Activated CD4-positive, alpha-beta T cell treated with anti-CD3 and anti-CD28 coated beads, Interleukin-2, amount 10 ng/mL, durations not matched to agents 7 days and 5 days (primary cell): ENCODE measurements at regions not wholly inside any gene's neighbourhood (a gene's known extent, or its start where the extent isn't known, plus 50 kb on each side); places are given as distances from the start of the nearest gene placed in this dataset.

ENCODE experiments used
- CTCF ChIA-PET: fragments of 350-600 bp; sonication (Branson Sonifier 250); formaldehyde crosslinking; loops from one replicate; lab custom pipeline; 2021; ENCODE audit warnings: antibody characterized with exemption; lab: Charles Lee
- POLR2A ChIA-PET: fragments of 350-600 bp; sonication (Branson Sonifier 250); formaldehyde crosslinking; loops from one replicate; lab custom pipeline; 2021; ENCODE audit warnings: antibody characterized with exemption; lab: Charles Lee
- DNase-seq: peaks from one replicate; pipeline ENCODE4 v3.0.0-alpha.2; 2020
- H3K27ac Mint-ChIP-seq: one replicate; pipeline ENCODE4 v1.8.0; 2021; ENCODE audit warnings: mild to moderate bottlenecking, moderate library complexity, mixed read lengths
- H3K27me3 Mint-ChIP-seq: one replicate; pipeline ENCODE4 v1.8.0; 2021; ENCODE audit warnings: mixed read lengths
- H3K36me3 Mint-ChIP-seq: one replicate; pipeline ENCODE4 v1.8.0; 2021; ENCODE audit warnings: low read depth, mixed read lengths
- H3K4me1 Mint-ChIP-seq: one replicate; pipeline ENCODE4 v1.8.0; 2021; ENCODE audit warnings: mixed read lengths
- H3K4me3 Mint-ChIP-seq: one replicate; pipeline ENCODE4 v1.8.0; 2021; ENCODE audit warnings: mild to moderate bottlenecking, moderate library complexity, mixed read lengths
- H3K9me3 Mint-ChIP-seq: one replicate; pipeline ENCODE4 v1.8.0; 2021; ENCODE audit warnings: mixed read lengths

- H3K27ac Mint-ChIP-seq, result no peak overlapping the region
- peaks cover 51% of the 10 kb centered on the region for H3K36me3 Mint-ChIP-seq
- no peak overlapping the region for H3K4me3 Mint-ChIP-seq
- no peaks in the 10 kb centered on the region for H3K27me3 Mint-ChIP-seq
- CTCF ChIA-PET, result no interaction called here
- no peak for DNase-seq
- H3K4me1 Mint-ChIP-seq, result peaks cover 9% of the 10 kb centered on the region
- H3K9me3 Mint-ChIP-seq, result peaks cover 22% of the 10 kb centered on the region
- POLR2A ChIA-PET, result no interaction called here
Observed at GRCh38 chr14:71636076-71636475, 296.2 kb upstream of the RGS6 start.

- DNase-seq, result no peak
- peaks cover 21% of the 10 kb centered on the region for H3K9me3 Mint-ChIP-seq
- no peak overlapping the region for H3K27ac Mint-ChIP-seq
- H3K27me3 Mint-ChIP-seq, result no peaks in the 10 kb centered on the region
- peaks cover 9% of the 10 kb centered on the region for H3K4me1 Mint-ChIP-seq
- POLR2A ChIA-PET, result no interaction called here
- peaks cover 44% of the 10 kb centered on the region for H3K36me3 Mint-ChIP-seq
- H3K4me3 Mint-ChIP-seq, result no peak overlapping the region
- CTCF ChIA-PET, result interaction anchor here (0.7 kb wide), 1 partner anchor 26 kb away, joined by 3 read pairs; no protein-coding TSS in a partner anchor
Observed at GRCh38 chr14:71636820-71637471, 295.3 kb upstream of the RGS6 start.

GRCh38 chr14:71638523-71639196, 293.6 kb upstream of the RGS6 start:
- Mint-ChIP-seq H3K27me3 (no peaks in the 10 kb centered on the region), H3K4me3 (no peak overlapping the region), H3K36me3 (peaks cover 39% of the 10 kb centered on the region), H3K9me3 (peaks cover 26% of the 10 kb centered on the region), H3K4me1 (peaks cover 9% of the 10 kb centered on the region), H3K27ac (no peak overlapping the region)
- ChIA-PET POLR2A (no interaction called here), CTCF (interaction anchor here (0.6 to 1.1 kb wide), 2 partner anchors 11 to 29 kb away, joined by 3 to 5 read pairs; no protein-coding TSS in a partner anchor)
- DNase-seq, result no peak

GRCh38 chr14:71642715-71643114, 289.5 kb upstream of the RGS6 start:
- no peaks in the 10 kb centered on the region for H3K27me3 Mint-ChIP-seq
- H3K27ac Mint-ChIP-seq, result no peak overlapping the region
- H3K4me3 Mint-ChIP-seq, result no peak overlapping the region
- peaks cover 24% of the 10 kb centered on the region for H3K9me3 Mint-ChIP-seq
- no peaks in the 10 kb centered on the region for H3K4me1 Mint-ChIP-seq
- ChIA-PET POLR2A (no interaction called here), CTCF (no interaction called here)
- peaks cover 18% of the 10 kb centered on the region for H3K36me3 Mint-ChIP-seq
- DNase-seq, result no peak

- Mint-ChIP-seq H3K27me3 (no peaks in the 10 kb centered on the region), H3K4me3 (no peak overlapping the region), H3K36me3 (peaks cover 23% of the 10 kb centered on the region), H3K9me3 (peaks cover 22% of the 10 kb centered on the region), H3K27ac (no peak overlapping the region), H3K4me1 (no peaks in the 10 kb centered on the region)
- no peak for DNase-seq
- POLR2A ChIA-PET, result no interaction called here
- CTCF ChIA-PET, result no interaction called here
Observed at GRCh38 chr14:71645656-71646055, 286.6 kb upstream of the RGS6 start.

GRCh38 chr14:71646518-71646917, 285.7 kb upstream of the RGS6 start:
- DNase-seq, result no peak
- POLR2A ChIA-PET, result no interaction called here
- no peaks in the 10 kb centered on the region for H3K27me3 Mint-ChIP-seq
- no peaks in the 10 kb centered on the region for H3K4me1 Mint-ChIP-seq
- no peak overlapping the region for H3K27ac Mint-ChIP-seq
- CTCF ChIA-PET, result no interaction called here
- H3K36me3 Mint-ChIP-seq, result peaks cover 25% of the 10 kb centered on the region
- peaks cover 21% of the 10 kb centered on the region for H3K9me3 Mint-ChIP-seq
- no peak overlapping the region for H3K4me3 Mint-ChIP-seq

- H3K27me3 Mint-ChIP-seq, result no peaks in the 10 kb centered on the region
- no peak for DNase-seq
- CTCF ChIA-PET, result no interaction called here
- peaks cover 20% of the 10 kb centered on the region for H3K9me3 Mint-ChIP-seq
- peaks cover 33% of the 10 kb centered on the region for H3K36me3 Mint-ChIP-seq
- H3K27ac Mint-ChIP-seq, result no peak overlapping the region
- no peaks in the 10 kb centered on the region for H3K4me1 Mint-ChIP-seq
- POLR2A ChIA-PET, result no interaction called here
- no peak overlapping the region for H3K4me3 Mint-ChIP-seq
Observed at GRCh38 chr14:71647086-71647784, 285.0 kb upstream of the RGS6 start.

- Mint-ChIP-seq H3K36me3 (peaks cover 38% of the 10 kb centered on the region), H3K27ac (no peak overlapping the region), H3K27me3 (no peaks in the 10 kb centered on the region), H3K9me3 (peaks cover 21% of the 10 kb centered on the region), H3K4me1 (no peaks in the 10 kb centered on the region), H3K4me3 (no peak overlapping the region)
- no peak for DNase-seq
- CTCF ChIA-PET, result interaction anchor here (0.7 to 0.9 kb wide), 2 partner anchors 10 to 696 kb away, joined by 3 read pairs; no protein-coding TSS in a partner anchor
- POLR2A ChIA-PET, result no interaction called here
Observed at GRCh38 chr14:71648725-71649124, 283.5 kb upstream of the RGS6 start.

- Mint-ChIP-seq H3K4me1 (no peaks in the 10 kb centered on the region), H3K27me3 (no peaks in the 10 kb centered on the region), H3K4me3 (no peak overlapping the region), H3K36me3 (peaks cover 41% of the 10 kb centered on the region), H3K9me3 (peaks cover 18% of the 10 kb centered on the region), H3K27ac (no peak overlapping the region)
- POLR2A ChIA-PET, result no interaction called here
- no peak for DNase-seq
- CTCF ChIA-PET, result interaction anchor here (0.7 to 1.4 kb wide), 3 partner anchors 12 to 26 kb away, joined by 3 read pairs; no protein-coding TSS in a partner anchor
Observed at GRCh38 chr14:71650187-71650755, 282.0 kb upstream of the RGS6 start.

- H3K4me1 Mint-ChIP-seq, result no peaks in the 10 kb centered on the region
- no peak overlapping the region for H3K27ac Mint-ChIP-seq
- H3K9me3 Mint-ChIP-seq, result peaks cover 18% of the 10 kb centered on the region
- ChIA-PET POLR2A (no interaction called here), CTCF (interaction anchor here (0.9 to 1.4 kb wide), 2 partner anchors 11 to 21 kb away, joined by 3 read pairs; no protein-coding TSS in a partner anchor)
- peaks cover 43% of the 10 kb centered on the region for H3K36me3 Mint-ChIP-seq
- H3K4me3 Mint-ChIP-seq, result no peak overlapping the region
- no peaks in the 10 kb centered on the region for H3K27me3 Mint-ChIP-seq
- no peak for DNase-seq
Observed at GRCh38 chr14:71651228-71651627, 281.0 kb upstream of the RGS6 start.

- Mint-ChIP-seq H3K27ac (no peak overlapping the region), H3K4me3 (no peak overlapping the region), H3K4me1 (no peaks in the 10 kb centered on the region), H3K27me3 (no peaks in the 10 kb centered on the region), H3K9me3 (peaks cover 18% of the 10 kb centered on the region), H3K36me3 (peaks cover 43% of the 10 kb centered on the region)
- POLR2A ChIA-PET, result no interaction called here
- CTCF ChIA-PET, result no interaction called here
- DNase-seq, result no peak
Observed at GRCh38 chr14:71652368-71652767, 279.9 kb upstream of the RGS6 start.

GRCh38 chr14:71654810-71655209, 277.4 kb upstream of the RGS6 start:
- POLR2A ChIA-PET, result no interaction called here

More at GRCh38 chr14:71654810-71655209, 277.4 kb upstream of the RGS6 start:
- Mint-ChIP-seq H3K9me3 (peaks cover 16% of the 10 kb centered on the region), H3K36me3 (peaks cover 41% of the 10 kb centered on the region), H3K4me3 (no peak overlapping the region), H3K27me3 (no peaks in the 10 kb centered on the region), H3K27ac (no peak overlapping the region), H3K4me1 (peaks cover 16% of the 10 kb centered on the region)
- CTCF ChIA-PET, result no interaction called here
- no peak for DNase-seq
